NCI-H146 treated with DMSO at 0.1 percent for 48 hours (cell line): ENCODE measurements at regions not wholly inside any gene's neighbourhood (a gene's known extent, or its start where the extent isn't known, plus 50 kb on each side); places are given as distances from the start of the nearest gene placed in this dataset.
A peak's percentile ranks its signal among the peaks of the same experiment; 100 is the strongest.
"Not testable (repeated sequence)": the region's sequence is repeated elsewhere in the genome, so short reads cannot be mapped to it uniquely, and the experiment has no call there.

ENCODE experiments used
- DNase-seq: peaks from one replicate; lab custom pipeline; 2025; ENCODE audit not compliant: unreplicated experiment; lab: John Stamatoyannopoulos, UW

DNA sequence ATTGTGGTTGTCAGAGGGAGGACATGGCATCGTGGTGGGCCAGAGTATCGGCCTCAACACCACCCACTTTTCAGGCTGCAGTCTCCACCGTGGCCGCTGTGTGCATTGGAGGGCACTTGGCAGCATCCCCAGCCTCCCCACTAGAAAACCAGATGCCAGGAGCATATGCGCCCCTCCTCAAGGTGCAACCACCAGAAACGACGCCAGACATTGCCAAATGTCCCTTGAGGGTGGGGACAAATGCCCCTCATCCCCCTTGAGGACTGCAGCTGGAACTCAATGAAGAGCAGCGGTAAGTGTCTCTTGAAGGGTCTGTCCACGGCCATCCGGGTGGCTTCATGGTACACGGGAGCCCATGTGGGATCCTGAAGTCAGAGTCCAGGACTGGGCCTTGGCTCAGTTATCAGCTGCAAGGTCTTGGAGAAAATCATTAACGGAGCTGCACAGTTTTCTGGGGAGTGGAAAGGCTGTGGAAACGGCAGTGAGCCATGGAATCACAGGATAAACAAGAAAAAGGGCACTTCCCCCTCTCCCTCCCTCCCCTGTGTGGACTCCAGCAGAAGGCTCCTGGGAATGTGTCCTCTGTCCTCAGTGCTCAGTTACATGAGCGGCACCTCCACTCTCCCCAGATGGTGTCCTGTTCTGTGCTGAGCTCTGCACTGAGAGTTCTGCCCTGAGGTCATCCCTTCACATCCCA, 324.4 kb upstream of the B3GAT1 start:
- DNase-seq, result no peak

DNA sequence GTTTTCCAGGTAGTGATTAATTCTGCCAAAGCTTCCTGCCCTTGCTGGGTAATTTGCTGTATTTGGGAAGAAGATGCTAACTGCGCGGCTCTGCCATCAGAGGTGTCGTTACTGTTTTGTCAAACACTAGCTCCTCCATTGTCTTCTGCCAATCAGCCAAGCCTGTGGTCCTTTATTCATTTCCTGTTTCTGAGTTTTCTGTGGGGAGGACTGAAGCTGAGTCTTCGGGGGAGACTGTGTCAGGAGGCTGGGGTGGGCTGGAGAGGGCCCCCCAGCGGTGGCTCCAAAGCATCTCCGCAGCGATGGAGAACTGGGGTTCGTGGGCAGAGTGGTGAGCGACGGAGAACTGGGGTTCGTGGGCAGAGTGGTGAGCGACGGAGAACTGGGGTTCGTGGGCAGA, 322.9 kb upstream of the B3GAT1 start:
- DNase-seq, result no peak

DNA sequence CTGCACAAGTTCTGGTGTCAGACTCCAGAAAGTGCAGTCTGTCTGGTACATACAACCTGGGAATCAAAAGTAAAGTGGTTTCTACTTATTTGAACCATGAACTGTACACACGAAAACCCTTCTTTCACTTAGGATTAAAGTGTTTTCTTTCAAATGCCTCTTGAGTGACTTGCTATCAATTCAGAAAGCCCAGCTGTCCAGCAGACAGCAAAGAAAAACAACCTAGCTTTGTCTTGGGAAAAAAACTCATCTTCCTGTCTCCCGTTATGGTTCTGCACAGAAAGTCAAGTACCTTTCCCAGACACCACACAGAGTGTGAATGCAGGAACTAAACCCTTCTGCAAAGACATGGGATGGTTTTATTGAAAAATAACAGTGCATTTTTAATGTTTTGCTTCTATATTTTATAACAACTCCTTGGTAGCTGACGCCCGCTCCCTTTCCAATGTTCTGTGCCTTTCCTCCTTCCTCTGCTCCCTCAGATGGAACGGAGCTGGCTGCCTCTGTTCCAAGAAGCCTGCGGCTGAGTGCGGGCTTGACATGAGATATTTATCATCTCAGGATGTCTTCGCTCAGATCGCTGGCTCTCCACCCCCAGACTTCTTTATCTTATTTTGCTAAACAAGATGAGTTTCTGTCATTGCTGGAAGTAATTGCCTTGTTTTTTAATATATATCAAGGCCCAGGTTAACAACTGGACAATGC, 322.3 kb upstream of the B3GAT1 start:
- DNase-seq, result no peak

DNA sequence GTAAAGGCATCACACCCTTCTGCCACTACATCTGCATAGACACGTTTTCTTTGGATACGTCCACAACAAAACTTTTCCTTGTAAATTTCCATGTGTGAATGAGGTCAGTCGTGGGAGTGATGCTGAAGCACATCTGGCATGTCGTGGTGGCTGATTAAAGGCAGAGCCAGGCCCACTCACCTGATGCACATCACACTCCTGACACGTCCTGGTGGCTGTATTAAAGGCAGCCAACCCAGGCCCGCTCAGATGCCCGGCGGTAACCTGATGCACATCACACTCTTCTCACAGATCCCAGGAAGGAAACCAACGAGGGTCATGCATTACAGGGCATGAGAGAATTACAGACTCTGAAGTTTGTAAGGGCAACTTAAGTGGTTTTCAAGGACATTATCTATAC, 321.6 kb upstream of the B3GAT1 start:
- no peak for DNase-seq

DNA sequence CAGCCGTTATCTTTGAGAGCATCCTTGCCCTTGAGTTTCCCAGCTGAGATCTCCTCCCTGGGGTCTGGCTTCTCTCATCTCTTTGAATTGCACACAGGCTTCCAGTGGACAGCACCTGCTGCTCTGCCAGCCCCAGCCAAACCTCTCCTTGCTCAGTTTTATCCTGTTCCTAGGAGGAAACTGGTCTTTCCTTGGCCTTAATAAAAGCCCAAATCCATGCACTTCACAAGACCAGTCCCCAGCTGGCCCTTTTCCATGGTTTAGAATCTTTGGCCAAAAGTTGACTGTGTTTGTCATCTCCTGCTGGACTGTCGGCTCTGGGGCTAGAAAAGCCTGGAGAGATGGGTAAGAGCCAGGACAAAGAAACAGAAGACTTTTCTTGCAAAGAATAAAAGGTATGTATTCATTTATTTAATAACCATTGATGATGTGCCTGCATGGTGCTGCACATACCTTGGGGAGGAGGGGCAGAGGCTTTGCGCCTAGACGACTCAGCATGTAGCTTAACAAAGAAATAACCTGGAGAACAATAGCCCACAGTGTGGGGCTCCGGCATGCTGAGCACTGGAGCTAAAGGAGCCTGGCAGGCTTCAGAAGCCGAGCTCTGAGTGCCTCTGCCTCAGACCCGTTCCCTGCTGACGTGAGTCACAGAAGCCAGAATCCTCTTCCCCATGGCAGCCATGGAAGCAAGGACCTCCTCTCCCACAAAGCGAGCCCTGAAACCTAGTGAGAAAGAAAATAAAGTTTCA, 319.3 kb upstream of the B3GAT1 start:
- peak; percentile 11 for DNase-seq

DNA sequence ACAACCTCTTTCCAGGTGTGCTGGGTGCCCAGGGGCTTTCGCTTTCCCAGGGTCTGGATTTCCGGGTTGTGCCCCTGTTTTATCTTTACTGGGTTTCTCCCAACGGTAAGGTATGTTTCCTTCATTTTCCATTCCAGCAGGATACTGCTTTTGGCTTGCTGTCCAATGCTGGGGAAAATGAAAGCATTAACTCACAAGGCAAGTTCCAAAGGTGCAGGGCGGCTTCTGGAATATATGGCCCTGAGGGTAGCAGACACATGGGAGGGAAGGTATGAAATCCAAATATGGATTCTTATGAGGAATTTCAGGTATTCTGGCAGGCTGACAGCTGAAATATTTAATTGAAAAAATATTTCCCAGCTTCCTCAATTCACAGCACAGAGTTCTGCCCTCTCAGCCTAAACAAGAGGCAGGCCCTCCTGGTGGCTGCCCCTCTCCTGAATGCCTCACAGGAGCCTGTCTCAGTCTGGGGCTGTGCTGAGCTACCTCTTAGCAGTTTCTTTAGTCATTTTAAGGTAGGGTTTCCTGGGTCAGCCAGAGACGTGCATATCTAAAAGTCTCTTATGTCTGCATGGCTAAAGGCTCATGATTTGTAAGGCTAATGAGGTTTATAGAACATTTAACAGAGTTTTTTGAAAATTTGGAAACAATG, 318.6 kb upstream of the B3GAT1 start:
- DNase-seq, result no peak

DNA sequence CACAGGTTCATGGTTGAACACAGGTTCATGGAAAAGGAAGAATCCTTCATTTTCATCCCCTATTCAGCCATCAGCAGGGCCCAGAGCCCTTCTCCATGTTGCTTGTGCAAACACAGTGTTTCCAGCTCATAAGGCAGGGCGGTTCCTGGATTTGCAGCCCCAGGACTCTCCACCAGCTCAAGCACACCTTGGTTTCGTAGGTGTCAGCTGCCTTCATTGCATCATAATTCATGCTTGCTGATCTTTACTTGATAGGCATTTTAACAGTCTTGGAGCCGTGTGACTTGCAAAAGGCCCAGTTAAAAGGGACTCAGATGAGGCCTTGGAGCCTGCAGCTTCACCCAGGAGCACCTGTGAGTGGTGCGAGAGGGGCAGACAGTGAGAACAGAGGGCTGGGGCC, 318.1 kb upstream of the B3GAT1 start:
- DNase-seq, result no peak

DNA sequence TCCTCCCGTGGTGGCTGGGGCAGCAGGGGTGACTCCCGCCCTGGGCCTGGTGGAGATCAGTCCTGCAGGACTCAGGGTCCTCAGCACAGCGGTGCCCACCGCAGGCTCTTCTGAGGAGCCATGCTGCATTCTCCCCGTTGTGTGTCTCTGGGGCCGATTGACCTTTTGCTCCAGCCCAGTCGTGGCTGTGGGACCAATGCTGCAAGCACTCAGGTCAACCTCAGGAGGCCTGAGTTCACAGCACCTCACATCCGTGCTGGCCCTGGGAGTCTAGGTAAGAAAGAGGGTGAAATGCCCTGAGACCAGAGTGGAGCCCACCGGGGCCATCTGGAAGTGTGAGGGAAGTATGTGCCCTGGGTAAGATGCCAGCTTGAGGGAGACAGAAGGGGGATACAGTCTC, 316.1 kb upstream of the B3GAT1 start:
- no peak for DNase-seq

DNA sequence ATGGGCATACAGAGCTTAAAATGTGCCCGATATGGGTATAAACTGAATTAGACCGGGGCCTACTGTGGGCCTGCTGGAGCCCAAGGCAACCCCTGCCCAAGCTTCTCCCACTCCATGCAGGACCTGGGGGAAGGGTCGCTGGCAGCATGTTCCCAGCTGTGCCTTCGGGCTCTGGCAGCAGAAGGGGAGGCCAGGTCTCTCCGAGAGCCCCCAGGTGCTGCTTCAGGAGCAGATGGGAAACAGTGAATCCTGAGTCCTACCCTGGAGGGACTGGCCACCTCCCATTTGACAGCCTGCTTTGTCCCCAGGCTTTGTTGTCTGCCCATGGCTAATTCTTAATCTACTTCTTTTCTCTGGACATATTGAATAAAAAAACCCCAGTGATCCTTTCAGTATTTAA, 315.6 kb upstream of the B3GAT1 start:
- DNase-seq, result no peak

DNA sequence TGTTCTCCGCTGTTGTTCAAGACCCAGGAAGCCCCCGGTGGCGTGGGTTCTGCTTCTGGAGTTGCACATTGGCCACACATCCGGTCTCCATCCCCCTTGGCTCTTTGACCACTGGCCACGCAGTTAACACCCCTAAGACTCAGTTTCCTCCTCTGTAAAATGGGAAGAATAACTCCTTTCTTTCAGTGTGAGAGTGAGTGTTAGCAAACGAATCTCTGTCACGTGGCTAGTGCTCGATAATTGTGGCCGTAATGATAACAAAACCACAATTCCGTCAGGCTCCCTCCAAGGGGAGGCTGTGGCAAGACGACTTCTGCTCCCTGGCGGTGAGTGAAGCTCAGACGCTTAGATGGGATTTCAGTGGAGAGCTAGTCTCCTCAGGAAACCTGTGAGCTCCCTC, 315.2 kb upstream of the B3GAT1 start:
- DNase-seq, result no peak

DNA sequence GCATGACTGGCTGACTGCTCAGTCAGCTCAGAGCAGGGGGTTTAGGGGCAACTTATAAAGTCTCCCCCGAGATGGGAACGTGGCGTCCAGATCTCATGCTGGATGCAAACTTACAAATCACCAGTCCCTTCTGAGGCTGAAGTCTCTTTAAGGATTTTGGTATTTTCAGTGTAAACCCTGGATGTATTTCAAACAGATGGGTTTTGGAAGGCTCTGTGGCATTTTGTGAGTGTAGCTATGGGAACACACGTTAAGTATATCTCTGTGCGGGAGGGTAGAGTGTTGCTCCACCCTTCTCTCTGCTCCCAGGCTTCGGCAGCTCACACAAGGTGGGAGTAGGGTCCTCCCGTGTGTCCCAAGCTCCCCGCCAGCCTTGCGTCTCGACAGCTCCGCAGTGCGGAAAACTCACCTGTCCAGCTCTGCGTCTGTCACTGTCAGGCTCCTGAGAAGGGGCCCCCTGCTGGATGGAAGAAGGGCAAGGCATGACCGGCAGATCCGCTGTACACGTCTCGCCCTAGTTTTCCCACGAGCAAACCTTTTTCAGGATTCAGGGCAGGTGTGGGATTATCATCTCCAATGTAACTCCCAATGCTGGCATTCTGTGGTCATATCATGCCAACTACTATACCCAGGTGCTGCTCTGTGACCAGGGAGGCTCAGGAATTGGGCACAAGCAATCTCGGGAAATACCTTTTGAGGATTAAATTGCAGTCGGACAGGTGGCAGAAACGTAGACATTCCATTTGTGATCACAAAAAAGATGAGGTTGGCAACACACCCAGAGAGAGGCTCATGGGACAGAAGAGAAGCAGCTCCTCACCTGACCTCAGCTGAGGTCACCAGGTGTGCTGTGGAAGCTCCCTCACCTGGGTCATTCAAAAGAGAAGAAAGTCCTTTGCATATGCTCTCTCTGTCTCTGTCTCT, 313.9 kb upstream of the B3GAT1 start:
- DNase-seq, result no peak

DNA sequence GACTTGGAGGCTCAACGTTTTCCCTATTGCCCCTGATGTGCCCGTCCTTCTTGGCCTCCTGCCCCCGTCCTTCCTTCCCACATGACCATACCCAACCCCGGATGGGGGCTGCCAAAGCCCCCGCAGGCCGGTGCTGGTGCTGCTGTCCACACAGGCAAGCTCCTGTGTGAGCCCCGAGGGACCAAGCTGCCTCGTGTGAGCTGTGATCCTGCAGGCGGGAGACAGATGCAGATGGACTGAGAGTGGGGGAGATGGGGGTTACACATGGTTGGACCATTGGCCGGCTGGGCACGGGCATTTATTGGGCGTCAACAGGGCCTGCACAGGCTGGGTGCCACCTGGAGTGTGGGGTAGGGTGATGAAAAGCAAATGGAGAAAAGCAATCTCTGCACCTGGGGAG, 313.2 kb upstream of the B3GAT1 start:
- DNase-seq, result no peak

DNA sequence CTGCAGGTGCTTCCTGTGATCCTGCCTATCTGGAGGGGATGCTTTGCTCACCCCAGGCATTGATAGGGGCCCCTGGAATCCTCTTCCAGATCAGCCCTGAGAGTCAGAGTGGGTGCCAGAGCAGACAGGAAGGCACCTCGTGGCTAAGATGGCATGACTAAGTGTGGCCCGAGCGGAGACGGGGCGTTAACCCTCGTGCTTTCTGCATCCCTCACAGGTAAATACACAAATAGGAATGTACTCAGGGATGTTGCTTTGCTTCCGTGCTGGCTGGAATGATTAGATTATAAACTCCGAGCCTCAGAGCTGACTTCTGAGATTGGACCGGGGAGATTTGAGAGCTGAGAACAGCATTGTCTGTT, 312.7 kb upstream of the B3GAT1 start:
- DNase-seq, result no peak

DNA sequence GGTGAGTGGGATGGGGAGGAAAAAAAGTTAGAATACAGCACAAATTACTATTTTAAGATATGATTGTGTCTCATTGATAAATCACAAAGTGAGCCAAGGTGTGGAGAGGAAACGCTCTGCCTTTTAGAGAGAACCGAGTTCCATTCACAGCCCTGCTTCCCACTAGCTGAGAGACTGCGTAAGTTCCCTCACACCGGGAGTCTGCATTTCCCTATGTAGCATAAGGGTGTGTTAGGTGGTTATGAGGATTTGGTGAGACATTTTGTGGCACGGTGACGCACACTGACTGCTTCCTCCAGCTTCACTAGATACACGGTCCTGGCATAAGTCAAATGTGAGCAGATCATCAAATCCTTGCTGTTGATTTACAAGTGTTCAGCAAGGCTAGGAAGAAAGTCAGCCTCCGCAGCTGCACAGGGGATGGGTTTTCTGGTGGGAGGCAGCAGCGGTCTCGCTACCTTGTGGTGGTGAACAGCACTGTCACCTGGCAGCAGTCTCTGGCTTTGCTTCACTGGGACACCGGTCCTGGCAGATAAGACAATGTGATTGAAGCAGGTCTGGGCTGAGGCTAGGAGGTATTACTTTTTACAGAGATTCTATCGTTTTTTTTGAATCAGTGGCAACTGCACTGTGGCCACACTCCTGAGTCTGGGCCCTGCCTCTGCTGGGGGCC, 312.2 kb upstream of the B3GAT1 start:
- DNase-seq, result no peak

DNA sequence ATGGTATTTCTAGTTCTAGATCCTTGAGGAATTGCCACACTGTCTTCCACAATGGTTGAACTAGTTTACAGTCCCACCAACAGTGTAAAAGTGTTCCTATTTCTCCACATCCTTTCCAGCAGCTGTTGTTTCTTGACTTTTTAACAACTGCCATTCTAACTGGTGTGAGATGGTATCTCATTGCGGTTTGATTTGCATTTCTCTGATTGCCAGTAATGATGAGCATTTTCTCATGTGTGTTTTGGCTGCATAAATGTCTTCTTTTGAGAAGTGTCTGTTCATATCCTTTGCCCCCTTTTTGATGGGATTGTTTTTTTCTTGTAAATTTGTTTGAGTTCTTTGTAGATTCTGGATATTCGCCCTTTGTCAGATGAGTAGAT, 308.6 kb upstream of the B3GAT1 start:
- DNase-seq, result not testable (repeated sequence)

DNA sequence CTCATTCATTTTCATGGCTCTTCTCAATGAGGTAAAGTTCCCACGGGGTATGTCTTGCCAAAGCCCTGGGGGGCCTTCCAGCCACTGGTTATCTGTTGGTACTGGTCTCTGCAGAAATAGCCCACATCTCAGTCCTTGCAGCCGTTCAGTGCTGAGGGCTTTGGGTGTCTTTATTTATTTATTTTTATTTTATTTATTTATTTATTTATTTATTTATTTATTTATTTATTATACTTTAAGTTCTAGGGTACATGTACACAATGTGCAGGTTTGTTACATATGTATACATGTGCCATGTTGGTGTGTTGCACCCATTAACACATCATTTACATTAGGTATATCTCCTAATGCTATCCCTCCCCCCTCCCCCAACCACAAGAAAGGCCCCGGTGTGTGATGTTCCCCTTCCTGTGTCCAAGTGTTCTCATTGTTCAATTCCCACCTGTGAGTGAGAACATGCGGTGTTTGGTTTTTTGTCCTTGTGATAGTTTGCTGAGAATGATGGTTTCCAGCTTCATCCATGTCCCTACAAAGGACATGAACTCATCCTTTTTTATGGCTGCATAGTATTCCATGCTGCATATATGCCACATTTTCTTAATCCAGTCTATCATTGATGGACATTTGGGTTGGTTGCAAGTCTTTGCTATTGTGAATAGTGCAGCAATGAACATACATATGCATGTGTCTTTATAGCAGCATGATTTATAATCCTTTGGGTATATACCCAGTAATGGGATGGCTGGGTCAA, 308.1 kb upstream of the B3GAT1 start:
- not testable (repeated sequence) for DNase-seq

DNA sequence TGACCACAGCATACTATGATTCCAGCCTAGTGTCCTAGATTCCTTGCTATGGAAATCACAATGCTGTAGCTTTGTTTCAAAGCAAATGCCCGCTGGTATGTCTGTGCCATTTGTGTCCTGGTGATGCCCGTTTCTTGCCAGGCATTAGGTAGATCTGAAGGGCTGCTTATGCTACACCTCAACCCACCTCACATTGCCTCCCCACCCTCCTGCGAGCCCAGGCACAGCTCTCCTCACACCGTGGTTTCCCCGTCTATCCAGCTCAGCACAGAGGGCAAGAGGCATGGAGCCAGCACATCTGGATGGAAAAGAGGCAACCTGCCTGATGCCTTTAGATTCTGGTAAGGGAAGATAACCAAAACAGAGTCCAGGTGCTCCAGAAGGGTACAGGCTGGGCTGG, 307.4 kb upstream of the B3GAT1 start:
- DNase-seq, result no peak

DNA sequence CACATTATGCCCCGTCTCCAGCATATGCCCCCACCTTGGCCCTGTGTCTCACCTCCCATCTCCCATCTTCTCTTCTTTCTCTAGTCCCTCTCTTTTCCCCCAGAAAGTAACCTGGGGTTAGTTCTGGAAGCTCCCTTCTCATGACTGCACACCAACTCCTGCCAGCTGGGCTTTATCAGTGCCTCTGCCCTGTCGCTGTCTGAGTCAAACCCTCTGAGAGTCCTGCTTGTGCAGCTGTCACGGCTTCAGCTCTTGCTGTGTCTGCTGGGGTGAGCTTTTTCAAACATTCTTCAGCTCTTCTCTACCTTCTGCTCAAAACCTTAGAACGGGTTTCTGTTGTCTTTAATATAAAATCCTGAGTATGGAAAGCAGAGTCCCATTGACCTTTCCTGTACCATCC, 304.5 kb upstream of the B3GAT1 start:
- DNase-seq, result no peak

DNA sequence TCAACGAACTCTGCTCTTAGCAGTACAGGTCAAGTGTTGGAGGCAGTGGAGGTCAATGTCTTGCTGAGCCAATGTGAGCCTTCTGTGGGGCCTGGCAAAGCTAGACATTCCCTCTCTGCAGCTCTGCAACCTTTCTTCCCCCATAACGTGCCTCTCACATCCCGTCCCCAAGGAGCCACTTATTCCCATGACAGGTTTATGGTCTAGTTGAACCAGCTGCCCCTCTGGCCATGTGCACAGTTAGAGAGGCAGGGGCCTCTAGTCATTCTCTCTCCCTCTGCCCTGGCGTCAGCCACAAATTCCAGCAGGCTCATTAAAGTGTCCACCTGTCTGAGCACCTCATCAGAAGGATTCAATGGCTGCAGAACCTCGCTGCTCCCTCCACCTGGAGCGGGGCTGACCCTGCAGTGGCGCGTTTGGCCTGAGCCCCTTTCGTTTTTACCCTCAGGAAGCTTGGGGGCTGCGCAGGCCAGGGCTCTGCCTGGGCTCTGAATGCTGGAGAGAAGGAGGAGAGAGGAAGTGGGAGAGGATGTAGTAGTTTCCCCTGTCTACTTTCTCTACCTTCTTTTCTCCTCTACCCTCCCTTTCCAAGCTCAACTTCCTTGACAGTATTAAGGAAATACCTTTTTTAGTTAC, 302.1 kb upstream of the B3GAT1 start:
- no peak for DNase-seq
